CD14-positive monocyte (primary cell): ENCODE measurements at regions not wholly inside any gene's neighbourhood (a gene's known extent, or its start where the extent isn't known, plus 50 kb on each side); places are given as distances from the start of the nearest gene placed in this dataset.

Experiments used
- DNase-seq, 3 donors: peaks; one replicate each; pipeline ENCODE4 v3.0.0-alpha.2; 2011 to 2022
- H2AFZ ChIP-seq: 2 replicates; pipeline ENCODE4 v1.6.0; 2012; ENCODE audit warnings: mild to moderate bottlenecking, low read depth, low read length, inconsistent platforms; ENCODE audit not compliant: insufficient read depth, poor library complexity, severe bottlenecking
- H3K27ac ChIP-seq, 2 donors: 1 replicate in 1 of 2; 2 replicates in 1 of 2; pipeline ENCODE4 v1.5.1; 2012 to 2013; ENCODE audit warnings: low read length in 2 of 2, control low read depth in 1 of 2, inconsistent platforms in 1 of 2, low read depth in 1 of 2, mild to moderate bottlenecking in 1 of 2
- H3K27me3 ChIP-seq, 2 donors: one replicate each; pipeline versions ENCODE4 v1.6.0 to v1.6.1; 2011 to 2013; ENCODE audit warnings: low read length in 2 of 2; ENCODE audit not compliant: control insufficient read depth in 2 of 2, insufficient read depth in 2 of 2
- H3K36me3 ChIP-seq, 2 donors: replicated peaks in 1 of 2; 1 replicate in 1 of 2; 2 replicates in 1 of 2; pipeline versions ENCODE4 v1.5.1 to v1.6.1; 2012 to 2013; ENCODE audit warnings: low read length in 2 of 2, control low read depth in 1 of 2, inconsistent platforms in 1 of 2, mild to moderate bottlenecking in 1 of 2; ENCODE audit not compliant: insufficient read depth in 2 of 2, control insufficient read depth in 1 of 2
- H3K4me1 ChIP-seq, 2 donors: 1 replicate in 1 of 2; 2 replicates in 1 of 2; pipeline versions ENCODE4 v1.5.1 to v1.6.1; 2012 to 2013; ENCODE audit warnings: low read length in 2 of 2, control low read depth in 1 of 2, inconsistent platforms in 1 of 2, mild to moderate bottlenecking in 1 of 2, moderate library complexity in 1 of 2; ENCODE audit not compliant: insufficient read depth in 2 of 2, control insufficient read depth in 1 of 2
- H3K4me2 ChIP-seq: replicated peaks from 2 replicates; pipeline ENCODE3; 2012; ENCODE audit warnings: low read length, moderate library complexity, mild to moderate bottlenecking; ENCODE audit not compliant: poor library complexity, severe bottlenecking; ENCODE audit errors: extremely low read depth
- H3K4me3 ChIP-seq, 3 experiments: fragments of 200-600 bp in 1 of 3; sonication (generic) in 1 of 3; replicated peaks in 1 of 3; 1 replicate in 2 of 3; 2 replicates in 1 of 3; pipeline ENCODE4 v1.5.1; 2011 to 2013; ENCODE audit warnings: low read length in 3 of 3, mild to moderate bottlenecking in 3 of 3, control low read depth in 2 of 3, low read depth in 2 of 3, inconsistent platforms in 1 of 3, moderate library complexity in 1 of 3
- H3K79me2 ChIP-seq: 2 replicates; pipeline ENCODE4 v1.6.0; 2012; ENCODE audit warnings: mild to moderate bottlenecking, control low read depth, inconsistent platforms, low read length, moderate library complexity; ENCODE audit not compliant: insufficient read depth
- H3K9ac ChIP-seq: 2 replicates; pipeline ENCODE4 v1.6.0; 2017; ENCODE audit warnings: low read length, mild to moderate bottlenecking; ENCODE audit not compliant: insufficient read depth, poor library complexity, severe bottlenecking
- H3K9me3 ChIP-seq, 2 donors: replicated peaks in 1 of 2; 1 replicate in 1 of 2; 2 replicates in 1 of 2; pipeline versions ENCODE4 v1.5.1 to v1.6.1; 2012 to 2013; ENCODE audit warnings: low read length in 2 of 2, control low read depth in 1 of 2; ENCODE audit not compliant: control insufficient read depth in 1 of 2, insufficient read depth in 1 of 2
- H4K20me1 ChIP-seq: 2 replicates; pipeline ENCODE4 v1.6.0; 2012; ENCODE audit warnings: mild to moderate bottlenecking, low read length, control low read depth, moderate library complexity; ENCODE audit not compliant: insufficient read depth
- H3K27ac Mint-ChIP-seq, 7 donors: one replicate each; pipeline ENCODE4 v1.8.0; 2020; ENCODE audit warnings: mild to moderate bottlenecking in 7 of 7, mixed read lengths in 7 of 7, moderate library complexity in 6 of 7, inconsistent platforms in 2 of 7
- H3K27me3 Mint-ChIP-seq, 3 donors: one replicate each; pipeline ENCODE4 v1.8.0; 2021 to 2022; ENCODE audit warnings: low read depth in 3 of 3, mild to moderate bottlenecking in 3 of 3, mixed read lengths in 3 of 3, moderate library complexity in 3 of 3, inconsistent platforms in 1 of 3
- H3K36me3 Mint-ChIP-seq, 2 donors: one replicate each; pipeline ENCODE4 v1.8.0; 2020; ENCODE audit warnings: mixed read lengths in 2 of 2, inconsistent platforms in 1 of 2, mild to moderate bottlenecking in 1 of 2
- H3K4me1 Mint-ChIP-seq: one replicate; pipeline ENCODE4 v1.8.0; 2020; ENCODE audit warnings: mild to moderate bottlenecking, mixed read lengths
- H3K4me3 Mint-ChIP-seq, 2 donors: one replicate each; pipeline ENCODE4 v1.8.0; 2020; ENCODE audit warnings: mild to moderate bottlenecking in 2 of 2, mixed read lengths in 2 of 2, moderate library complexity in 1 of 2
- H3K9me3 Mint-ChIP-seq, 7 donors: one replicate each; pipeline ENCODE4 v1.8.0; 2020 to 2022; ENCODE audit warnings: mixed read lengths in 7 of 7, mild to moderate bottlenecking in 6 of 7, moderate library complexity in 6 of 7, inconsistent platforms in 2 of 7
- WGBS: methylation state at CpG from one replicate; pipeline ENCODE4 v1.1.5; 2013; ENCODE audit warnings: missing lambda C conversion rate; ENCODE audit not compliant: insufficient coverage; 5-methylcytosine and 5-hydroxymethylcytosine counted together
- intact Hi-C, 2 donors: fragments of 100-400 bp; cut with micrococcal nuclease; formaldehyde crosslinking; loops; one replicate each; pipeline versions ENCODE4 v1.15.0 to v1.15.1; 2023
- TF ChIP-seq, protein P1 (sequence below): fragments of 200-600 bp; IDR thresholded peaks from one replicate; pipeline ENCODE4 v1.8.0; 2022; ENCODE audit warnings: antibody characterized with exemption, mild to moderate bottlenecking

GRCh38 chr17:63364944-63365343 lies 81.2 kb downstream of the CYB561 start:
- WGBS: 78% methylated on average over 4 of the region's 6 CpGs
- no peak for DNase-seq
- TF ChIP-seq, protein P1, sequence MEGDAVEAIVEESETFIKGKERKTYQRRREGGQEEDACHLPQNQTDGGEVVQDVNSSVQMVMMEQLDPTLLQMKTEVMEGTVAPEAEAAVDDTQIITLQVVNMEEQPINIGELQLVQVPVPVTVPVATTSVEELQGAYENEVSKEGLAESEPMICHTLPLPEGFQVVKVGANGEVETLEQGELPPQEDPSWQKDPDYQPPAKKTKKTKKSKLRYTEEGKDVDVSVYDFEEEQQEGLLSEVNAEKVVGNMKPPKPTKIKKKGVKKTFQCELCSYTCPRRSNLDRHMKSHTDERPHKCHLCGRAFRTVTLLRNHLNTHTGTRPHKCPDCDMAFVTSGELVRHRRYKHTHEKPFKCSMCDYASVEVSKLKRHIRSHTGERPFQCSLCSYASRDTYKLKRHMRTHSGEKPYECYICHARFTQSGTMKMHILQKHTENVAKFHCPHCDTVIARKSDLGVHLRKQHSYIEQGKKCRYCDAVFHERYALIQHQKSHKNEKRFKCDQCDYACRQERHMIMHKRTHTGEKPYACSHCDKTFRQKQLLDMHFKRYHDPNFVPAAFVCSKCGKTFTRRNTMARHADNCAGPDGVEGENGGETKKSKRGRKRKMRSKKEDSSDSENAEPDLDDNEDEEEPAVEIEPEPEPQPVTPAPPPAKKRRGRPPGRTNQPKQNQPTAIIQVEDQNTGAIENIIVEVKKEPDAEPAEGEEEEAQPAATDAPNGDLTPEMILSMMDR: no peak

DNA sequence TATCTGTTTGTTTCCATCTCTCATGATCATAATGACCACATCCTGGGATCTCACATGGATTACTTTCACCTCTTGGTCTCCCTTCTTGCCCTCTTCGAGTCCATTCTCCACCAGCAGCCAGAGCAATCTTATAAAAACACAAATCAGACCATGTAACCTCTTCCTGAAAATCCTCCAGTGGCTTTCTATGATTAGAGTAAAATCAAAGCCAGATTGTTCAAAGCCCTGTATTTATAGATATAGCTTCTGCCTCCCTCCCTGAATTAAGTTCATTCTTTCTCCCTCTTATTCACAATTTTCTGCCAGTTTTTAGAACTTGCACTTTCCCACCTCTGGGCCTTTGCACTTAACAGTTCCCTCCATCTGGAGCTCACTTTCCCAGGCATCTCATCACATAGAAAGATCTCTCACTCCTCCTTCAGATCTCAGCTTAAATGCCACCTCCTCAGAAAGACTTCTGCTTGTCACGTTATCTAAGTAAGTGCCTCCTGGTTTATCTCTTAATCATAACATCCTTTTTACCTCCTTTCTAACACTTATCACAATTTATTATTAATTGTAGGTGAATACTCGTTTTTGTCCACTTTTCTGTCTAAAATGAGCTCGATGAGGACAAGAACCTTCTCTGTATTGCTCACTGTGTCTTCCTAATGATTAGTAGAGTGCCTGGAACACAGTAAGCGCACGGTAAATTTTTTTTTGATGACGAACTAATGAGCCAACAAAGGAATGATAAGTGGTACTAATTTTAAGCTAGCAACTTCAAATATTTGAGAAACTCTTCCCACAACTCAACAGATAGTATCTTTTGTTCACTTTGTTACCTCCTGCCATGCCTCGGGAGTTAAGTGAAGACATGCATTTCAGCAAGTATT lies 80.5 kb downstream of the CYB561 start:
- Histone ChIP-seq H3K4me2 (no peak overlapping the region), H3K9ac (no peak overlapping the region), H3K9me3 (peaks cover 5 to 18% of the 10 kb centered on the region in 2 donors), H3K4me3 (no peak overlapping the region), H3K27me3 (no peaks in the 10 kb centered on the region), H2AFZ (no peak overlapping the region), H3K27ac (no peak overlapping the region), H4K20me1 (no peaks in the 10 kb centered on the region), H3K4me1 (no peaks in the 10 kb centered on the region), H3K79me2 (no peaks in the 10 kb centered on the region), H3K36me3 (no peaks in the 10 kb centered on the region)
- Mint-ChIP-seq H3K9me3 (peaks cover 3 to 20% (median 13%) of the 10 kb centered on the region in 7 donors), H3K4me1 (no peaks in the 10 kb centered on the region), H3K4me3 (no peak overlapping the region), H3K27ac (no peak overlapping the region), H3K27me3 (no peaks in the 10 kb centered on the region), H3K36me3 (peaks cover 2 to 9% of the 10 kb centered on the region in 2 donors)
- intact Hi-C loops: no loop called here
- TF ChIP-seq, protein P1: no peak
- DNase-seq: no peak
- no CpG with 5 or more reads among the region's 8 CpGs for WGBS

More at GRCh38 chr17:63364944-63365343, 81.2 kb downstream of the CYB561 start:
- Mint-ChIP-seq H3K4me3 (no peak overlapping the region), H3K36me3 (peaks cover 2 to 9% of the 10 kb centered on the region in 2 donors), H3K27me3 (no peaks in the 10 kb centered on the region), H3K9me3 (peaks cover 3 to 20% (median 13%) of the 10 kb centered on the region in 7 donors), H3K27ac (no peak overlapping the region), H3K4me1 (no peaks in the 10 kb centered on the region)
- Histone ChIP-seq H4K20me1 (no peaks in the 10 kb centered on the region), H3K36me3 (no peaks in the 10 kb centered on the region), H3K4me1 (no peaks in the 10 kb centered on the region), H3K4me3 (no peak overlapping the region), H3K27me3 (no peaks in the 10 kb centered on the region), H3K79me2 (no peaks in the 10 kb centered on the region), H3K9me3 (peaks cover 5 to 18% of the 10 kb centered on the region in 2 donors), H3K9ac (no peak overlapping the region), H3K27ac (no peak overlapping the region), H3K4me2 (no peak overlapping the region), H2AFZ (no peak overlapping the region)
- intact Hi-C loops: no loop called here
